ENCODE measurements at regions not wholly inside any gene's neighbourhood (a gene's known extent, or its start where the extent isn't known, plus 50 kb on each side); places are given as distances from the start of the nearest gene placed in this dataset.

DNA sequence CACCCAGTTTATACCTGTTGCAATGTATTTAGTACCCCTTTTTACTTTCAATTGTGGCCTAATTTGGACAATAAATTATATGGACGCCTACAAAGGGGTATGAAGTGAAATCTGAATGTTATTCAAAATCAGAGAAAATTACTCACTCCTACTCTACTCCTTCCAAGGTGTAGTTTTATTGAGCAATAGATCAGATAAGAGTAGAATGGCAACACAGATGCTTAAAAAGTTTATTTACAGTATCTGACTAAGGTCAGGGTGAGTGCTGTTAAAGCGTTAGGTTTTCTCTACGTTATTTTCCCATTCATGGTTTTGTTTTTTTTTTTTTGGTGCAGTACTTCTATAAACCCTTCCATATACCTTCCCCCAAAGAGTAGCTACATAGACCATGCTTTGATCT is 805.6 kb downstream of the KCNA4 start:
- DNase-seq (ENCODE audit: low read depth, low spot score): no peak
- no peaks in the 10 kb centered on the region for H3K36me3 ChIP-seq (ENCODE audit: insufficient read depth, low read length)
- no peak overlapping the region for H3K4me3 ChIP-seq
- no peaks in the 10 kb centered on the region for H3K9me3 ChIP-seq (ENCODE audit: low read depth, low read length)
- no peak for TF ChIP-seq POLR2AphosphoS5 (IDR thresholded peaks at IDR 0.05; ENCODE audit: borderline replicate concordance, low read depth, low read length)
- no peak for TF ChIP-seq FOXP2 (optimal IDR thresholded peaks at IDR 0.05; ENCODE audit: control extremely low read depth, extremely low read length, insufficient read depth)
- H3K9ac ChIP-seq (ENCODE audit: insufficient read length): no peak overlapping the region
- H3K27ac ChIP-seq: no peak overlapping the region

DNA sequence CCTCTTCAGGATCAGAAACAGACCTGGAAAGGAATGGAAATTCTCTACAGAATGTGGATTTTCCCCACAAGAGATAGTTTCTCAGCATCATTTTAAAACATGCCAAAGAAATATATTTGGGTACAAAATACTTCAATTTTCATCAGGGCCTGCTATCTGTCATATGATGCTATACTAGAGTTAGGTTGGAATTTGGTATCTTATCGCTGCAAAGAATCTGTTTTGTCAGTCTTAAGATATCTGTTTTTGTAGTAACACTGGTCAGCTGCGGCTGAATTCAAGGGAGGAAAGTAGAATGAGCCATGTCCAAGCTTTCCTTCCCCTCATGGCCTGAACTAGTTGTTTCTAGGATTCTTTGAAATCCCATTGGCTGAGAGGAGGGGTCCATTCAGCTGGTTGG is 806.4 kb downstream of the KCNA4 start:
- Histone ChIP-seq H3K4me3 (no peak overlapping the region), H3K9ac (ENCODE audit: insufficient read length) (no peak overlapping the region), H3K9me3 (ENCODE audit: low read depth, low read length) (no peaks in the 10 kb centered on the region), H3K27ac (no peak overlapping the region), H3K36me3 (ENCODE audit: insufficient read depth, low read length) (no peaks in the 10 kb centered on the region)
- no peak for TF ChIP-seq FOXP2 (optimal IDR thresholded peaks at IDR 0.05; ENCODE audit: control extremely low read depth, extremely low read length, insufficient read depth)
- no peak for TF ChIP-seq POLR2AphosphoS5 (IDR thresholded peaks at IDR 0.05; ENCODE audit: borderline replicate concordance, low read depth, low read length)
- no peak for TF ChIP-seq EZH2 (IDR thresholded peaks at IDR 0.05)
- DNase-seq (ENCODE audit: low read depth, low spot score): no peak

DNA sequence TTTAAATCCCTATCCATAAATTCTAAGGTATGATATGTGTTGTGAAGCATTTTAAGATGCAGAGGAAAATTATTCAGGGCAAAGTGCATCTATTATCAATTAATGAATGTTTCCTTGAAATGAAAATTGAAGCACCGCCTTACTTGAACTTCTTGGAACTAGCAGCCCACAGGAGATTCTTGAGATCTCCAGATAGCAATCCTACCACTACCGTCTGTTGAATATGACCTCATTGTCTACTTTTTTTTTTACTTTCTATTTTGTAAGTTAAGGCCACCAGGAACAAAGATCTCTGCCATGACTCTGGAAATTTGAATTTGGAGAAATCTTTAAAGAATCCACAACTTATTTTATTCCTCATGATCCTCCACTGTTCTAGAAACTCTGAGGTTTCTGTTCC is 808.7 kb downstream of the KCNA4 start:
- H3K27ac ChIP-seq: no peak overlapping the region
- H3K9me3 ChIP-seq (ENCODE audit: low read depth, low read length): no peaks in the 10 kb centered on the region
- H3K4me3 ChIP-seq: no peak overlapping the region
- no peaks in the 10 kb centered on the region for H3K36me3 ChIP-seq (ENCODE audit: insufficient read depth, low read length)
- TF ChIP-seq EZH2 (IDR thresholded peaks at IDR 0.05): no peak
- no peak for TF ChIP-seq POLR2AphosphoS5 (IDR thresholded peaks at IDR 0.05; ENCODE audit: borderline replicate concordance, low read depth, low read length)
- TF ChIP-seq FOXP2 (optimal IDR thresholded peaks at IDR 0.05; ENCODE audit: control extremely low read depth, extremely low read length, insufficient read depth): no peak
- no peak overlapping the region for H3K9ac ChIP-seq (ENCODE audit: insufficient read length)
- no peak for DNase-seq (ENCODE audit: low read depth, low spot score)

DNA sequence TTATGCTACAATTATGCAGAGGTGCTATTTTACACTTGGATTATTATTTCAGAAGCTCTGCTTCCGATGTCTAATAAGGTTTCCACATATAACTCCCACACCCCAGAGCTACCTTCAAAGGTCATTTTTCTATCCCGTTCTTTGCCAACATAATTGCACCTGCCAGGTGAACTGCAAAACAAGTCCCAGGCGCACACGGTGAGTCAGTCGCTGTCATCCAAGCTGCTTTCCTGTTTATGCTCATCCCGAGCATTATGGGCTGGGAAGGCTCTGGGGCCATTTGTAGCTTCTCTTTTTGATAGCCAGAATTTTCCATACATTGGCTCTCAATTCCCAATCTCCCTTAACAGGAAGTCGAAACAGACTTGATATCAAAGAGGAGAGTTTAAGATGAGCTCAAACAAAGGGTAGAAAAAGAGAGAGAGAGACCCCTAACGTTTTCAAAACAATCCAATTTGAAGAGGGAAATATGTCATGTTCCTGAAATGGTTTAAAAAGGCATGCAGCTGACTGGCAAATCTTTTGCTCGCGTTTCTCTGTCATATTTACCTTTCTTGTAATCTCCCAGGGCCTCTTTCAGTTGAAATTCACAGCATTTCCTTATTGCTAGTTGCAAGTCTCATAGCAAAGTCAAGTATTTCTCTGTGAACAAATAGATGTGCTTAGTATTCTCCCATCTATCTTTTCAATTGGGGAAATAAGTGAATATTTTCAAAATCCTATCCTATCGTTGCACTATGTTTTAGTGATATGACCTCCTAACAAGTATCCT is 815.9 kb downstream of the KCNA4 start:
- H3K27ac ChIP-seq: no peak overlapping the region
- no peak overlapping the region for H3K9ac ChIP-seq (ENCODE audit: insufficient read length)
- H3K4me3 ChIP-seq: no peak overlapping the region
- TF ChIP-seq EZH2 (IDR thresholded peaks at IDR 0.05): no peak
- TF ChIP-seq FOXP2 (optimal IDR thresholded peaks at IDR 0.05; ENCODE audit: control extremely low read depth, extremely low read length, insufficient read depth): no peak
- no peak for TF ChIP-seq POLR2AphosphoS5 (IDR thresholded peaks at IDR 0.05; ENCODE audit: borderline replicate concordance, low read depth, low read length)
- no peaks in the 10 kb centered on the region for H3K9me3 ChIP-seq (ENCODE audit: low read depth, low read length)
- DNase-seq (ENCODE audit: low read depth, low spot score): no peak
- H3K36me3 ChIP-seq (ENCODE audit: insufficient read depth, low read length): no peaks in the 10 kb centered on the region

DNA sequence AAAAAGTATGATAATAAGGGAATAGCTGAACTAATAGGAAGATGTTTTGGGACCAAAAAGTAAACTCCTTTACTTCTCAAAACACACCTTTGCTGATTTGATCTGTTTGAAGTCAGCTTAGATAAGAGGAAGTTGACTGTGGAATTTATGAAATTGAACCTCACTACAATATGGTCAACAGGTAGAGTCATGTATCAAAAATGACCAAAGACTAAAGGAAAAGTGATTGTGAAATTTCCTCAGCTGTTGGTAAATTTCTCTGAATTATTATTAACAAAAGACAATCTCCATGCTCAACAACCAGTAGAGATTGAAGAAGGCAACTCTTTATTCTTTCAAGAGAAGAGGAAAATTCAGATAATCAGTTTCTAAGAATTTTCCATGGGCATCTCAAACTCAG is 826.5 kb downstream of the KCNA4 start:
- Histone ChIP-seq H3K9me3 (ENCODE audit: low read depth, low read length) (no peaks in the 10 kb centered on the region), H3K9ac (ENCODE audit: insufficient read length) (no peak overlapping the region), H3K4me3 (no peak overlapping the region), H3K36me3 (ENCODE audit: insufficient read depth, low read length) (no peaks in the 10 kb centered on the region), H3K27ac (no peak overlapping the region)
- DNase-seq (ENCODE audit: low read depth, low spot score): no peak
- no peak for TF ChIP-seq POLR2AphosphoS5 (IDR thresholded peaks at IDR 0.05; ENCODE audit: borderline replicate concordance, low read depth, low read length)
- TF ChIP-seq FOXP2 (optimal IDR thresholded peaks at IDR 0.05; ENCODE audit: control extremely low read depth, extremely low read length, insufficient read depth): no peak
- TF ChIP-seq EZH2 (IDR thresholded peaks at IDR 0.05): no peak

DNA sequence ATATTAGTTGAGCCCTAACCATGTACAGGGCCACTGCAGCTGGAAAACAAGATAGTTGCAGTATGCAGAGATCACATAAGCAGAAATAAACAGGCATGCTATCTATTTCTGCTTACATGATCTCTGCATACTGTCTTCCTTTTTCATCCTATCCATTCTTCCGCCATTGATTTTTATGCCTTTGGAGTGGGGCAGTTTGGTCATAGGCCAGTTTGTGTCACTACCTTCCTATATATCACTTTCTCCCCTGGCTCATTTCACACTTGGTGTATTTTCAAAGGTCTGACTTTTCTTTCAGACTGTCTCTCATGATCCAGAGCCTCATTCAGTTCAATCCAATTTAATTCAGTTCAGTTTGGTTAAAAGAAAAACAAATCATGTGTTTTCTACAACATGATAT is 829.6 kb downstream of the KCNA4 start:
- no peaks in the 10 kb centered on the region for H3K36me3 ChIP-seq (ENCODE audit: insufficient read depth, low read length)
- no peaks in the 10 kb centered on the region for H3K9me3 ChIP-seq (ENCODE audit: low read depth, low read length)
- DNase-seq (ENCODE audit: low read depth, low spot score): no peak
- TF ChIP-seq POLR2AphosphoS5 (IDR thresholded peaks at IDR 0.05; ENCODE audit: borderline replicate concordance, low read depth, low read length) (no peak), FOXP2 (optimal IDR thresholded peaks at IDR 0.05; ENCODE audit: control extremely low read depth, extremely low read length, insufficient read depth) (no peak), EZH2 (IDR thresholded peaks at IDR 0.05) (no peak)
- no peak overlapping the region for H3K4me3 ChIP-seq
- H3K27ac ChIP-seq: no peak overlapping the region
- H3K9ac ChIP-seq (ENCODE audit: insufficient read length): no peak overlapping the region

DNA sequence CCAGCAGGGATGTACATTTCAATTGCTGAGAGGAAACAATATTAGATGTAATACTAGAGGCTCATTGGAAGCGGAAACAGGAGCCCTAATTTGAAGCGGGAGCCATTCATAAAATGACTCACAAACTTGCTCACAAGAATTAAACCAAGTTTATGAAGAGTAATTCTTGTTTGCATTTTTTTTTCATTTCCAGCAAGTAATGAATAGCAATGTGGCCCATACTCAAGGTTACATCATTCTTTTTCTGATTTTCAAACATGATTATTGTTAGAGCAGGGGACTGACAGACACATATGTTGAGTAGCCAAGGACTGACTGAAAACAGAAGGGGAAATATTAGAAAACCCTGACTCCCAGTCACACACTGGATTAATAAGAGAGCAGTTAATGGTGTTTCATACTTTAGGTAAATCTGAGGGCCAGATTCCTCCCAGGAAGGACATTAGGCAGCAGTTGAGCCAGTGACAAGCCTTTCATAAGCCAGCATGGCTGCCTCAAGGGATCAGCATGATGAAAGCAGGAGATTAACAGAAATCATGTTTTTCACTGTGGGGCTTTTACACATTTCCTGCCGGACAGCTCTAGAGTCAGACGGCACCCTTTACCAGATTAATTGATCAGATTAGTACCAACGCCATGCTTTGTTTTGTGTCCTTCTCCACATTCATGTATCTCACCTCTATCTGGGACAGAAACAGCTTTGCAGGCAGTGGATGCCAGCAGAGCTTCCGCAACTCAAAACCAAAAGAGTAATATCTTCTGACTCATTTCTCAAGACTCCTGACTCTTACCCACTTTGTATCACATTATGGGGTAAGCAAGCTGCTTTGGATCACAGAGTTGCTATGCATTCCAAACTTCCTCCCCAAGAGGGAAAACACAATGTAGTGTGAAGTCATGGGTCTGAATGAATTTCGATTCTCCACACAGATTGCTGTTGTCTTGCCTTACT is 831.6 kb downstream of the KCNA4 start:
- Histone ChIP-seq H3K36me3 (ENCODE audit: insufficient read depth, low read length) (no peaks in the 10 kb centered on the region), H3K9me3 (ENCODE audit: low read depth, low read length) (no peaks in the 10 kb centered on the region), H3K9ac (ENCODE audit: insufficient read length) (no peak overlapping the region), H3K4me3 (no peak overlapping the region), H3K27ac (no peak overlapping the region)
- TF ChIP-seq FOXP2 (optimal IDR thresholded peaks at IDR 0.05; ENCODE audit: control extremely low read depth, extremely low read length, insufficient read depth): no peak
- TF ChIP-seq POLR2AphosphoS5 (IDR thresholded peaks at IDR 0.05; ENCODE audit: borderline replicate concordance, low read depth, low read length): no peak
- TF ChIP-seq EZH2 (IDR thresholded peaks at IDR 0.05): no peak
- no peak for DNase-seq (ENCODE audit: low read depth, low spot score)

DNA sequence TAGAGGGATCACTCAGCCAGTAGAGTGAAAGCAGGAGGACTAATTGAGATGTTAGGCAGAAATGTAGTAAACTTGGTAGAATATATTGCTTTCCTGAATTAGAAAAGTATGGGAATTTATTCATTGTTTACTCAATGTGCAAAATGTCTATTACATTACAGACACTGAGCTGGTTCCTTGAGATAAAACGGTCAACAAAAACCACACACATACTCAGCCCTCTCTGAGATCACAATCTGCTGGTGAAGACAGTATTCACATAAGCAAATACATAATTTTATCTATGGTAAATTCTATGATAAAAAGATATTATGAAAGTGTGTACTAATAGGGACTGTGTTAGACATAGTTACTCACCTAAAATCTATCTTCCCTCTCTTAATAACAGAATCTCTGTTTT is 833.5 kb downstream of the KCNA4 start:
- no peaks in the 10 kb centered on the region for H3K9me3 ChIP-seq (ENCODE audit: low read depth, low read length)
- TF ChIP-seq FOXP2 (optimal IDR thresholded peaks at IDR 0.05; ENCODE audit: control extremely low read depth, extremely low read length, insufficient read depth) (no peak), POLR2AphosphoS5 (IDR thresholded peaks at IDR 0.05; ENCODE audit: borderline replicate concordance, low read depth, low read length) (no peak), EZH2 (IDR thresholded peaks at IDR 0.05) (no peak)
- H3K36me3 ChIP-seq (ENCODE audit: insufficient read depth, low read length): no peaks in the 10 kb centered on the region
- DNase-seq (ENCODE audit: low read depth, low spot score): no peak
- no peak overlapping the region for H3K27ac ChIP-seq
- H3K9ac ChIP-seq (ENCODE audit: insufficient read length): no peak overlapping the region
- no peak overlapping the region for H3K4me3 ChIP-seq
